NOMO-1 treated with dmso at 0.1 percent for 144 hours (cell line): ENCODE measurements at regions not wholly inside any gene's neighbourhood (a gene's known extent, or its start where the extent isn't known, plus 50 kb on each side); places are given as distances from the start of the nearest gene placed in this dataset.

Source experiments
- DNase-seq: peaks from one replicate; lab custom pipeline; 2025; ENCODE audit not compliant: unreplicated experiment; lab: John Stamatoyannopoulos, UW

- no peak for DNase-seq
Measured at GRCh38 chr10:29141761-29142160, 147.1 kb upstream of the LYZL1 start.

GRCh38 chr10:29142516-29143314 is 146.2 kb upstream of the LYZL1 start:
- no peak for DNase-seq

- DNase-seq: no peak
Measured at GRCh38 chr10:29144126-29144525, 144.7 kb upstream of the LYZL1 start.

- no peak for DNase-seq
Measured at GRCh38 chr10:29146311-29147100, 142.4 kb upstream of the LYZL1 start.

GRCh38 chr10:29150010-29150409 is 138.9 kb upstream of the LYZL1 start:
- no peak for DNase-seq

- no peak for DNase-seq
Measured at GRCh38 chr10:29151005-29151404, 137.9 kb upstream of the LYZL1 start.

- no peak for DNase-seq
Measured at GRCh38 chr10:29157321-29157720, 131.5 kb upstream of the LYZL1 start.

GRCh38 chr10:29158066-29158465 is 130.8 kb upstream of the LYZL1 start:
- no peak for DNase-seq

GRCh38 chr10:29160150-29160617 is 128.7 kb upstream of the LYZL1 start:
- no peak for DNase-seq

GRCh38 chr10:29163746-29164145 is 125.1 kb upstream of the LYZL1 start:
- no peak for DNase-seq

- no peak for DNase-seq
Measured at GRCh38 chr10:29166713-29167112, 122.2 kb upstream of the LYZL1 start.

GRCh38 chr10:29169021-29169420 is 119.8 kb upstream of the LYZL1 start:
- DNase-seq: no peak

- no peak for DNase-seq
Measured at GRCh38 chr10:29171717-29172116, 117.2 kb upstream of the LYZL1 start.

- DNase-seq: no peak
Measured at GRCh38 chr10:29174389-29174788, 114.5 kb upstream of the LYZL1 start.

GRCh38 chr10:29176845-29177832 is 111.7 kb upstream of the LYZL1 start:
- no peak for DNase-seq

- no peak for DNase-seq
Measured at GRCh38 chr10:29181936-29182335, 106.9 kb upstream of the LYZL1 start.

GRCh38 chr10:29183301-29183945 is 105.4 kb upstream of the LYZL1 start:
- no peak for DNase-seq

- DNase-seq: no peak
Measured at GRCh38 chr10:29184205-29185000, 104.5 kb upstream of the LYZL1 start.

GRCh38 chr10:29185050-29185449 is 103.8 kb upstream of the LYZL1 start:
- DNase-seq: no peak

GRCh38 chr10:29186221-29186620 is 102.6 kb upstream of the LYZL1 start:
- DNase-seq: no peak
